Keratinocyte (primary cell): ENCODE measurements at regions not wholly inside any gene's neighbourhood (a gene's known extent, or its start where the extent isn't known, plus 50 kb on each side); places are given as distances from the start of the nearest gene placed in this dataset.

Experiments
- DNase-seq: peaks from one replicate; pipeline ENCODE4 v3.0.0-alpha.2; 2011; ENCODE audit warnings: low read depth, missing footprints, low spot score
- FAIRE-seq: peaks from 2 replicates; lab custom pipeline; 2011; peaks lifted over from hg19 to GRCh38; lab: Jason Lieb, UNC
- H2AFZ ChIP-seq: 2 replicates; pipeline ENCODE4 v1.6.0; 2012; ENCODE audit warnings: low read length, control low read depth, inconsistent platforms; ENCODE audit not compliant: control insufficient read depth
- H3K27ac ChIP-seq: 2 replicates; pipeline ENCODE4 v1.5.1; 2011; ENCODE audit warnings: low read length; ENCODE audit not compliant: control insufficient read depth, insufficient read depth
- H3K27me3 ChIP-seq: 3 replicates; pipeline ENCODE4 v1.6.0; 2011; ENCODE audit warnings: low read length; ENCODE audit not compliant: control insufficient read depth, insufficient read depth; ENCODE audit errors: extremely low read depth
- H3K36me3 ChIP-seq, 2 experiments: 2 replicates in 1 of 2; 3 replicates in 1 of 2; pipeline ENCODE4 v1.5.1; 2011; ENCODE audit warnings: low read length in 2 of 2, mild to moderate bottlenecking in 1 of 2; ENCODE audit not compliant: control insufficient read depth in 2 of 2, insufficient read depth in 2 of 2; ENCODE audit errors: extremely low read depth in 1 of 2
- H3K4me1 ChIP-seq: 3 replicates; pipeline ENCODE4 v1.5.1; 2011; ENCODE audit warnings: low read length; ENCODE audit not compliant: control insufficient read depth, insufficient read depth; ENCODE audit errors: extremely low read depth
- H3K4me2 ChIP-seq: 3 replicates; pipeline ENCODE4 v1.6.0; 2011; ENCODE audit warnings: low read depth, low read length; ENCODE audit not compliant: control insufficient read depth, insufficient read depth; ENCODE audit errors: extremely low read depth
- H3K4me3 ChIP-seq, 3 experiments: fragments of 200-600 bp in 1 of 3; sonication (generic) in 1 of 3; 2 replicates in 2 of 3; 3 replicates in 1 of 3; pipeline ENCODE4 v1.5.1; 2011 to 2016; ENCODE audit warnings: low read length in 3 of 3, mild to moderate bottlenecking in 3 of 3, control low read depth in 2 of 3, inconsistent platforms in 1 of 3, low read depth in 1 of 3, mixed read lengths in 1 of 3, mixed run types in 1 of 3, moderate library complexity in 1 of 3; ENCODE audit not compliant: control insufficient read depth in 2 of 3, insufficient read depth in 2 of 3; ENCODE audit errors: extremely low read depth in 1 of 3
- H3K79me2 ChIP-seq: 2 replicates; pipeline ENCODE4 v1.6.0; 2012; ENCODE audit warnings: low read length; ENCODE audit not compliant: control insufficient read depth, insufficient read depth
- H3K9ac ChIP-seq: 3 replicates; pipeline ENCODE4 v1.6.0; 2011; ENCODE audit warnings: low read length; ENCODE audit not compliant: control insufficient read depth, insufficient read depth; ENCODE audit errors: extremely low read depth
- H3K9me1 ChIP-seq: 3 replicates; pipeline ENCODE4 v1.6.0; 2011; ENCODE audit warnings: low read length; ENCODE audit not compliant: control insufficient read depth, insufficient read depth; ENCODE audit errors: extremely low read depth
- H3K9me3 ChIP-seq: 2 replicates; pipeline ENCODE4 v1.5.1; 2012; ENCODE audit warnings: low read depth, low read length; ENCODE audit not compliant: control insufficient read depth
- H4K20me1 ChIP-seq: 3 replicates; pipeline ENCODE4 v1.6.0; 2011; ENCODE audit warnings: low read length; ENCODE audit not compliant: control insufficient read depth, insufficient read depth; ENCODE audit errors: extremely low read depth
- EZH2 ChIP-seq: IDR thresholded peaks from one replicate; pipeline ENCODE4 v1.6.1; 2012; ENCODE audit warnings: inconsistent platforms, mild to moderate bottlenecking, low read length, moderate library complexity
- dilution Hi-C: fragments of 300-500 bp; cut with MboI; formaldehyde crosslinking; loops from one replicate; pipeline ENCODE4 v1.7.0; 2020; ENCODE audit warnings: low sequenced_read_pairs; ENCODE audit not compliant: extremely low pct_ligation_motif_present
- TF ChIP-seq, protein P1 (sequence below), 3 experiments: IDR thresholded peaks in 1 of 3; conservative IDR thresholded peaks in 1 of 3; optimal IDR thresholded peaks in 1 of 3; 2 replicates in 2 of 3; 3 replicates in 1 of 3; pipeline versions ENCODE3 to v1.5.1; 2011; ENCODE audit warnings: low read length in 3 of 3, mild to moderate bottlenecking in 3 of 3, moderate library complexity in 2 of 3, control low read depth in 1 of 3, inconsistent platforms in 1 of 3; ENCODE audit not compliant: insufficient read depth in 2 of 3; ENCODE audit errors: extremely low read depth in 1 of 3

- no peaks in the 10 kb centered on the region for H3K9me3 ChIP-seq
- no peak for TF ChIP-seq EZH2
- TF ChIP-seq, protein P1, sequence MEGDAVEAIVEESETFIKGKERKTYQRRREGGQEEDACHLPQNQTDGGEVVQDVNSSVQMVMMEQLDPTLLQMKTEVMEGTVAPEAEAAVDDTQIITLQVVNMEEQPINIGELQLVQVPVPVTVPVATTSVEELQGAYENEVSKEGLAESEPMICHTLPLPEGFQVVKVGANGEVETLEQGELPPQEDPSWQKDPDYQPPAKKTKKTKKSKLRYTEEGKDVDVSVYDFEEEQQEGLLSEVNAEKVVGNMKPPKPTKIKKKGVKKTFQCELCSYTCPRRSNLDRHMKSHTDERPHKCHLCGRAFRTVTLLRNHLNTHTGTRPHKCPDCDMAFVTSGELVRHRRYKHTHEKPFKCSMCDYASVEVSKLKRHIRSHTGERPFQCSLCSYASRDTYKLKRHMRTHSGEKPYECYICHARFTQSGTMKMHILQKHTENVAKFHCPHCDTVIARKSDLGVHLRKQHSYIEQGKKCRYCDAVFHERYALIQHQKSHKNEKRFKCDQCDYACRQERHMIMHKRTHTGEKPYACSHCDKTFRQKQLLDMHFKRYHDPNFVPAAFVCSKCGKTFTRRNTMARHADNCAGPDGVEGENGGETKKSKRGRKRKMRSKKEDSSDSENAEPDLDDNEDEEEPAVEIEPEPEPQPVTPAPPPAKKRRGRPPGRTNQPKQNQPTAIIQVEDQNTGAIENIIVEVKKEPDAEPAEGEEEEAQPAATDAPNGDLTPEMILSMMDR (optimal IDR thresholded peaks at IDR 0.05 in 1 of 3, IDR thresholded peaks at IDR 0.05 in 1 of 3, conservative IDR thresholded peaks at IDR 0.05 in 1 of 3; ENCODE audit: extremely low read depth in 1 of 3, insufficient read depth in 2 of 3, low read length in 3 of 3) = no peak
- H2AFZ ChIP-seq = no peak overlapping the region
- H3K4me3 ChIP-seq = no peak overlapping the region
- H3K9ac ChIP-seq = no peak overlapping the region
- H3K36me3 ChIP-seq = no peaks in the 10 kb centered on the region
- H3K4me1 ChIP-seq = no peaks in the 10 kb centered on the region
- no peaks in the 10 kb centered on the region for H3K79me2 ChIP-seq
- H4K20me1 ChIP-seq = no peaks in the 10 kb centered on the region
- no peak for FAIRE-seq
- dilution Hi-C loops = no loop called here
- no peaks in the 10 kb centered on the region for H3K9me1 ChIP-seq
- no peak for DNase-seq
- no peak overlapping the region for H3K4me2 ChIP-seq
- H3K27ac ChIP-seq = no peak overlapping the region
- H3K27me3 ChIP-seq = peaks cover 7% of the 10 kb centered on the region
These were observed 161.2 kb downstream of the EFNB1 start for GRCh38 chrX:68989865-68990606.

DNA sequence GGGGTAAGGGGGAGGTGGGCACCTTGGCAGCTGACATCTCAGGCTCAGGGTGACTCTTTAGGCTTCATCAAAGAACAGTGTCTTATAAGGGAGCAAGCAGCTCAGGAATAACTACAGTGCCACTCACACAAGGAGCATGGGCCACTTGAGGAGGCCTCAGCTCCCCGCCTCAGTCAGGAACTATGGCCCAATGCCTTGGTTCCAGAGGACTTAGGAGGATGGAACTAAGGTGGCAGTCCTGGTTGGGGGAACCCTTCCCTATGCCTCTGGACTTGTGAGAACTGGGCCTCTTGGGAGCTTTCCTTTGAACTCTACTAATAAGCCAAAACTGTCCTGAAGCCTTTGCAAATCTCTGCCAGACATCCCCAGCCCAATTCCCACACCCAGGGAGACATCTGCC, 160.6 kb downstream of the EFNB1 start:
- H3K9ac ChIP-seq = no peak overlapping the region
- no peaks in the 10 kb centered on the region for H3K9me3 ChIP-seq
- H3K79me2 ChIP-seq = no peaks in the 10 kb centered on the region
- H3K4me2 ChIP-seq = no peak overlapping the region
- no peak for FAIRE-seq
- H2AFZ ChIP-seq = no peak overlapping the region
- H3K27ac ChIP-seq = no peak overlapping the region
- no peak for DNase-seq
- H3K36me3 ChIP-seq = no peaks in the 10 kb centered on the region
- no peaks in the 10 kb centered on the region for H3K9me1 ChIP-seq
- peaks cover 7% of the 10 kb centered on the region for H3K27me3 ChIP-seq
- H3K4me3 ChIP-seq = no peak overlapping the region
- dilution Hi-C loops = no loop called here
- no peaks in the 10 kb centered on the region for H3K4me1 ChIP-seq
- TF ChIP-seq, protein P1 (optimal IDR thresholded peaks at IDR 0.05 in 1 of 3, IDR thresholded peaks at IDR 0.05 in 1 of 3, conservative IDR thresholded peaks at IDR 0.05 in 1 of 3; ENCODE audit: extremely low read depth in 1 of 3, insufficient read depth in 2 of 3, low read length in 3 of 3) = no peak
- TF ChIP-seq EZH2 = no peak
- no peaks in the 10 kb centered on the region for H4K20me1 ChIP-seq
